PFSK-1 (cell line): ENCODE measurements at regions not wholly inside any gene's neighbourhood (a gene's known extent, or its start where the extent isn't known, plus 50 kb on each side); places are given as distances from the start of the nearest gene placed in this dataset.
A peak's percentile ranks its signal among the peaks of the same experiment; 100 is the strongest.

ENCODE experiments used
- FOXP2 ChIP-seq: optimal IDR thresholded peaks from 2 replicates; pipeline ENCODE3; 2011; ENCODE audit warnings: borderline replicate concordance, control low read depth, inconsistent platforms; ENCODE audit not compliant: insufficient read depth; ENCODE audit errors: extremely low read length, extremely low read depth
- POLR2AphosphoS5 ChIP-seq: IDR thresholded peaks from 2 replicates; pipeline ENCODE4 v1.6.1; 2012; ENCODE audit warnings: low read depth, mild to moderate bottlenecking, control low read depth, low read length, moderate library complexity
- REST ChIP-seq, 2 experiments: IDR thresholded peaks; 2 replicates each; pipeline versions ENCODE4 v1.6.1 to v1.8.0; 2011 to 2012; ENCODE audit warnings: low read depth in 2 of 2, low read length in 2 of 2, control low read depth in 1 of 2, inconsistent platforms in 1 of 2, mild to moderate bottlenecking in 1 of 2, moderate library complexity in 1 of 2; ENCODE audit not compliant: insufficient read depth in 1 of 2
- SIN3A ChIP-seq: IDR thresholded peaks from 2 replicates; pipeline ENCODE4 v1.6.1; 2012; ENCODE audit warnings: mild to moderate bottlenecking, low read length, moderate library complexity, borderline replicate concordance; ENCODE audit not compliant: insufficient read depth
- TAF1 ChIP-seq: IDR thresholded peaks from 2 replicates; pipeline ENCODE4 v1.6.1; 2012; ENCODE audit warnings: low read length, control low read depth, borderline replicate concordance; ENCODE audit not compliant: insufficient read depth

GRCh38 chr12:92038476-92038875, 107.2 kb downstream of the BTG1 start:
- no peak for TF ChIP-seq SIN3A
- no peak for TF ChIP-seq POLR2AphosphoS5

GRCh38 chr12:92036771-92037453, 108.7 kb downstream of the BTG1 start:
- TF ChIP-seq TAF1 (no peak), REST (IDR thresholded peaks at IDR 0.05; ENCODE audit: insufficient read depth in 1 of 2, low read depth in 2 of 2, low read length in 2 of 2) (no peak), SIN3A (no peak), FOXP2 (no peak), POLR2AphosphoS5 (no peak)

GRCh38 chr12:92036061-92036620, 109.5 kb downstream of the BTG1 start:
- TF ChIP-seq POLR2AphosphoS5 (no peak), REST (IDR thresholded peaks at IDR 0.05; ENCODE audit: insufficient read depth in 1 of 2, low read depth in 2 of 2, low read length in 2 of 2) (no peak), FOXP2 (no peak), TAF1 (no peak), SIN3A (no peak)

- TF ChIP-seq TAF1 = no peak
- no peak for TF ChIP-seq REST (IDR thresholded peaks at IDR 0.05; ENCODE audit: insufficient read depth in 1 of 2, low read depth in 2 of 2, low read length in 2 of 2)
- TF ChIP-seq POLR2AphosphoS5 = no peak
- TF ChIP-seq SIN3A = no peak
Measured at GRCh38 chr12:92035477-92035876, 110.2 kb downstream of the BTG1 start.

GRCh38 chr12:92034858-92035401, 110.7 kb downstream of the BTG1 start:
- TF ChIP-seq FOXP2 (peak; percentile 55), POLR2AphosphoS5 (no peak), SIN3A (peak; percentile 76; the same call in 1 of the 2 replicates), TAF1 (no peak), REST (IDR thresholded peaks at IDR 0.05; ENCODE audit: insufficient read depth in 1 of 2, low read depth in 2 of 2, low read length in 2 of 2) (no peak)
